ENCODE measurements at regions not wholly inside any gene's neighbourhood (a gene's known extent, or its start where the extent isn't known, plus 50 kb on each side); places are given as distances from the start of the nearest gene placed in this dataset.

GRCh38 chr15:97875025-97875512 is 85.4 kb upstream of the ARRDC4 start:
- no peaks in the 10 kb centered on the region; a peak in 1 of 22 replicates for H4K20me1 ChIP-seq
- H3K4me1 ChIP-seq: no peaks in the 10 kb centered on the region
- H3K27ac ChIP-seq: no peak overlapping the region
- no peak overlapping the region for H3K9ac ChIP-seq
- no peak for TF ChIP-seq Cebpa-rat (IDR thresholded peaks at IDR 0.05)
- no peak overlapping the region for H3K4me3 ChIP-seq
- H3K27me3 ChIP-seq: no peaks in the 10 kb centered on the region
- H3K36me3 ChIP-seq: no peaks in the 10 kb centered on the region
- no peak overlapping the region for H3K4me2 ChIP-seq
- H3K9me3 ChIP-seq (replicated peaks in 1 of 11): peaks cover 10 to 21% (median 15%) of the 10 kb centered on the region in 11 experiments

- TF ChIP-seq Cebpa-rat (IDR thresholded peaks at IDR 0.05): no peak
- no peak overlapping the region for H3K4me2 ChIP-seq
- H3K27ac ChIP-seq: no peak overlapping the region
- no peaks in the 10 kb centered on the region for H3K4me1 ChIP-seq
- no peaks in the 10 kb centered on the region; a peak in 1 of 22 replicates for H4K20me1 ChIP-seq
- H3K4me3 ChIP-seq: no peak overlapping the region
- no peaks in the 10 kb centered on the region for H3K36me3 ChIP-seq
- no peaks in the 10 kb centered on the region for H3K27me3 ChIP-seq
- peaks cover 10 to 21% (median 15%) of the 10 kb centered on the region in 11 experiments for H3K9me3 ChIP-seq (replicated peaks in 1 of 11)
- H3K9ac ChIP-seq: no peak overlapping the region
These were observed 84.8 kb upstream of the ARRDC4 start for GRCh38 chr15:97875513-97876280.

GRCh38 chr15:97876281-97876675 is 84.2 kb upstream of the ARRDC4 start:
- H3K4me3 ChIP-seq: no peak overlapping the region
- TF ChIP-seq Cebpa-rat (IDR thresholded peaks at IDR 0.05): no peak

GRCh38 chr15:97881346-97881965 is 79.0 kb upstream of the ARRDC4 start:
- no peak overlapping the region for H3K9ac ChIP-seq
- H3K27ac ChIP-seq: no peak overlapping the region
- no peaks in the 10 kb centered on the region for H3K27me3 ChIP-seq
- H3K4me3 ChIP-seq: no peak overlapping the region
- peaks cover 0 to 9% (median 1%) of the 10 kb centered on the region in 11 experiments; a peak in 8 of 22 replicates for H3K9me3 ChIP-seq (replicated peaks in 1 of 11)
- no peaks in the 10 kb centered on the region; a peak in 1 of 22 replicates for H4K20me1 ChIP-seq
- TF ChIP-seq Cebpa-rat (IDR thresholded peaks at IDR 0.05): no peak
- no peaks in the 10 kb centered on the region for H3K36me3 ChIP-seq
- no peak overlapping the region for H3K4me2 ChIP-seq
- no peaks in the 10 kb centered on the region for H3K4me1 ChIP-seq

More at GRCh38 chr15:97876281-97876675, 84.2 kb upstream of the ARRDC4 start:
- Histone ChIP-seq H4K20me1 (no peaks in the 10 kb centered on the region; a peak in 1 of 22 replicates), H3K36me3 (no peaks in the 10 kb centered on the region), H3K4me1 (no peaks in the 10 kb centered on the region), H3K4me2 (no peak overlapping the region), H3K27me3 (no peaks in the 10 kb centered on the region), H3K9ac (no peak overlapping the region), H3K9me3 (replicated peaks in 1 of 11) (peaks cover 10 to 21% (median 15%) of the 10 kb centered on the region in 11 experiments), H3K27ac (no peak overlapping the region)

- H3K27ac ChIP-seq: no peak overlapping the region
- H3K9me3 ChIP-seq (replicated peaks in 1 of 11): peaks cover 0 to 9% (median 0%) of the 10 kb centered on the region in 11 experiments; a peak in 1 of 22 replicates
- H3K4me2 ChIP-seq: no peak overlapping the region
- no peaks in the 10 kb centered on the region for H3K4me1 ChIP-seq
- no peaks in the 10 kb centered on the region for H4K20me1 ChIP-seq
- H3K9ac ChIP-seq: no peak overlapping the region
- H3K27me3 ChIP-seq: no peaks in the 10 kb centered on the region
- TF ChIP-seq Cebpa-rat (IDR thresholded peaks at IDR 0.05): no peak
- no peak overlapping the region for H3K4me3 ChIP-seq
- H3K36me3 ChIP-seq: no peaks in the 10 kb centered on the region
These were observed 75.9 kb upstream of the ARRDC4 start for GRCh38 chr15:97884513-97885131.

GRCh38 chr15:97890307-97890706 is 70.2 kb upstream of the ARRDC4 start:
- Histone ChIP-seq H3K4me2 (no peak overlapping the region), H3K36me3 (no peaks in the 10 kb centered on the region), H3K27me3 (no peaks in the 10 kb centered on the region), H3K4me3 (no peak overlapping the region), H3K27ac (no peak overlapping the region), H3K9ac (no peak overlapping the region), H3K9me3 (replicated peaks in 1 of 11) (no peaks in the 10 kb centered on the region), H3K4me1 (no peaks in the 10 kb centered on the region), H4K20me1 (no peaks in the 10 kb centered on the region)
- no peak for TF ChIP-seq Cebpa-rat (IDR thresholded peaks at IDR 0.05)

- Histone ChIP-seq H3K4me3 (no peak overlapping the region), H3K4me2 (no peak overlapping the region)
- no peak for TF ChIP-seq Cebpa-rat (IDR thresholded peaks at IDR 0.05)
These were observed 68.2 kb upstream of the ARRDC4 start for GRCh38 chr15:97892167-97892938.

GRCh38 chr15:97893967-97894366 is 66.5 kb upstream of the ARRDC4 start:
- H3K4me1 ChIP-seq: no peaks in the 10 kb centered on the region
- no peak for TF ChIP-seq Cebpa-rat (IDR thresholded peaks at IDR 0.05)
- H3K36me3 ChIP-seq: no peaks in the 10 kb centered on the region

More at GRCh38 chr15:97892167-97892938, 68.2 kb upstream of the ARRDC4 start:
- no peaks in the 10 kb centered on the region for H3K27me3 ChIP-seq
- H3K27ac ChIP-seq: no peak overlapping the region
- no peaks in the 10 kb centered on the region for H4K20me1 ChIP-seq
- no peaks in the 10 kb centered on the region for H3K9me3 ChIP-seq (replicated peaks in 1 of 11)
- H3K4me1 ChIP-seq: no peaks in the 10 kb centered on the region
- no peak overlapping the region for H3K9ac ChIP-seq
- no peaks in the 10 kb centered on the region for H3K36me3 ChIP-seq

GRCh38 chr15:97899981-97900380 is 60.5 kb upstream of the ARRDC4 start:
- no peak overlapping the region for H3K4me3 ChIP-seq
- no peak for TF ChIP-seq Cebpa-rat (IDR thresholded peaks at IDR 0.05)
- H3K4me2 ChIP-seq: no peak overlapping the region
- no peak overlapping the region for H3K9ac ChIP-seq
- H3K4me1 ChIP-seq: peaks cover 0 to 10% (median 0%) of the 10 kb centered on the region in 10 experiments; a peak in 7 of 20 replicates
- no peaks in the 10 kb centered on the region; a peak in 1 of 22 replicates for H4K20me1 ChIP-seq
- H3K9me3 ChIP-seq (replicated peaks in 1 of 11): no peaks in the 10 kb centered on the region
- H3K27ac ChIP-seq: no peak overlapping the region
- no peaks in the 10 kb centered on the region for H3K36me3 ChIP-seq
- H3K27me3 ChIP-seq: no peaks in the 10 kb centered on the region

More at GRCh38 chr15:97893967-97894366, 66.5 kb upstream of the ARRDC4 start:
- H4K20me1 ChIP-seq: no peaks in the 10 kb centered on the region
- no peaks in the 10 kb centered on the region for H3K9me3 ChIP-seq (replicated peaks in 1 of 11)
- H3K27me3 ChIP-seq: no peaks in the 10 kb centered on the region
- H3K27ac ChIP-seq: no peak overlapping the region
- H3K4me2 ChIP-seq: no peak overlapping the region
- no peak overlapping the region for H3K9ac ChIP-seq
- no peak overlapping the region for H3K4me3 ChIP-seq

Data from BLaER1 treated with 17β-estradiol and CSF1 and Interleukin-3, amounts not matched to agents 10 nM and 100 nM (cell line).